HCT116 (cell line): ENCODE measurements at regions not wholly inside any gene's neighbourhood (a gene's known extent, or its start where the extent isn't known, plus 50 kb on each side); places are given as distances from the start of the nearest gene placed in this dataset.

Experiments used
- ATF3 ChIP-seq: IDR thresholded peaks from 2 replicates; pipeline ENCODE4 v1.6.1; 2012
- CEBPB ChIP-seq: IDR thresholded peaks from 2 replicates; pipeline ENCODE4 v1.6.1; 2012; ENCODE audit warnings: low read depth
- EGR1 ChIP-seq: IDR thresholded peaks from 2 replicates; pipeline ENCODE4 v1.6.1; 2012; ENCODE audit warnings: low read depth
- EZH2 ChIP-seq: fragments of 200-600 bp; sonication (generic); IDR thresholded peaks from 2 replicates; pipeline ENCODE4 v1.6.1; 2017; ENCODE audit warnings: antibody characterized with exemption, mixed run types
- EZH2phosphoT487 ChIP-seq: fragments of 200-600 bp; IDR thresholded peaks from 2 replicates; pipeline ENCODE4 v1.6.1; 2018; ENCODE audit warnings: antibody characterized with exemption, borderline replicate concordance
- POLR2A ChIP-seq: IDR thresholded peaks from 2 replicates; pipeline ENCODE4 v1.7.0; 2011; ENCODE audit warnings: borderline replicate concordance; ENCODE audit not compliant: insufficient read depth, insufficient read length; ENCODE audit errors: extremely low read depth
- POLR2AphosphoS5 ChIP-seq: IDR thresholded peaks from 2 replicates; pipeline ENCODE4 v1.6.1; 2011; ENCODE audit warnings: mild to moderate bottlenecking, low read depth, low read length, moderate library complexity
- SIN3A ChIP-seq: IDR thresholded peaks from 2 replicates; pipeline ENCODE4 v1.6.1; 2012; ENCODE audit warnings: low read depth
- YY1 ChIP-seq: IDR thresholded peaks from 2 replicates; pipeline ENCODE4 v1.6.1; 2011; ENCODE audit warnings: low read length, low read depth, moderate library complexity, mild to moderate bottlenecking; ENCODE audit not compliant: insufficient replicate concordance; ENCODE audit errors: extremely low read depth
- ZNF274 ChIP-seq: fragments of 200-500 bp; sonication (Bioruptor generic); IDR thresholded peaks from 2 replicates; pipeline ENCODE4 v1.6.1; 2014; ENCODE audit warnings: mild to moderate bottlenecking, low read depth, low read length, inconsistent platforms
- TF ChIP-seq, protein P1 (sequence below), 3 experiments: fragments of 200-600 bp in 1 of 3; sonication (generic) in 1 of 3; IDR thresholded peaks in 2 of 3; conservative IDR thresholded peaks in 1 of 3; 2 replicates each; pipeline ENCODE4 v1.5.1; 2012 to 2017; ENCODE audit warnings: low read depth in 2 of 3, low read length in 2 of 3, antibody characterized with exemption in 1 of 3, borderline replicate concordance in 1 of 3, control low read depth in 1 of 3, mild to moderate bottlenecking in 1 of 3, mixed read lengths in 1 of 3, mixed run types in 1 of 3, moderate library complexity in 1 of 3; ENCODE audit not compliant: insufficient read depth in 1 of 3
- TF ChIP-seq, protein P2 (sequence below): IDR thresholded peaks from 2 replicates; pipeline ENCODE4 v1.6.1; 2012

DNA sequence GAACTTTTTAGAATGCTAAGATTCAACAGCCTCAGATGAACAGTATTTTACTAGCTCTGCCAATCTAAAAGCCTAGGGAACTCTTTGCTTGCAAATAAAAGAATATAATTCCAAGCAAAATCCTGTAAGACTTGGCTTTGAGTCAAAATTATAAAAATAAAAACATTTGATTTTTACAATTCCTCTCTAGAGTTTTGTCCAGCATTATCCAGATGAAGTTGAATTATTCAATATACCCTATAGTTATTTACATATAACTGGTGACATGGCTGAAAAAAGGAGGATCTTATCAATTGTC, 378.3 kb downstream of the ETS1 start:
- TF ChIP-seq POLR2A (no peak), SIN3A (no peak), POLR2AphosphoS5 (no peak), YY1 (no peak), ATF3 (no peak), CEBPB (no peak), EGR1 (no peak), EZH2 (no peak), ZNF274 (no peak), EZH2phosphoT487 (no peak)
- TF ChIP-seq, protein P1, sequence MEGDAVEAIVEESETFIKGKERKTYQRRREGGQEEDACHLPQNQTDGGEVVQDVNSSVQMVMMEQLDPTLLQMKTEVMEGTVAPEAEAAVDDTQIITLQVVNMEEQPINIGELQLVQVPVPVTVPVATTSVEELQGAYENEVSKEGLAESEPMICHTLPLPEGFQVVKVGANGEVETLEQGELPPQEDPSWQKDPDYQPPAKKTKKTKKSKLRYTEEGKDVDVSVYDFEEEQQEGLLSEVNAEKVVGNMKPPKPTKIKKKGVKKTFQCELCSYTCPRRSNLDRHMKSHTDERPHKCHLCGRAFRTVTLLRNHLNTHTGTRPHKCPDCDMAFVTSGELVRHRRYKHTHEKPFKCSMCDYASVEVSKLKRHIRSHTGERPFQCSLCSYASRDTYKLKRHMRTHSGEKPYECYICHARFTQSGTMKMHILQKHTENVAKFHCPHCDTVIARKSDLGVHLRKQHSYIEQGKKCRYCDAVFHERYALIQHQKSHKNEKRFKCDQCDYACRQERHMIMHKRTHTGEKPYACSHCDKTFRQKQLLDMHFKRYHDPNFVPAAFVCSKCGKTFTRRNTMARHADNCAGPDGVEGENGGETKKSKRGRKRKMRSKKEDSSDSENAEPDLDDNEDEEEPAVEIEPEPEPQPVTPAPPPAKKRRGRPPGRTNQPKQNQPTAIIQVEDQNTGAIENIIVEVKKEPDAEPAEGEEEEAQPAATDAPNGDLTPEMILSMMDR (IDR thresholded peaks at IDR 0.05 in 2 of 3, conservative IDR thresholded peaks at IDR 0.05 in 1 of 3; ENCODE audit: borderline replicate concordance in 1 of 3, insufficient read depth in 1 of 3, low read depth in 2 of 3, low read length in 2 of 3), result no peak
- TF ChIP-seq, protein P2, sequence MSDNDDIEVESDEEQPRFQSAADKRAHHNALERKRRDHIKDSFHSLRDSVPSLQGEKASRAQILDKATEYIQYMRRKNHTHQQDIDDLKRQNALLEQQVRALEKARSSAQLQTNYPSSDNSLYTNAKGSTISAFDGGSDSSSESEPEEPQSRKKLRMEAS, result no peak
